ENCODE measurements at regions not wholly inside any gene's neighbourhood (a gene's known extent, or its start where the extent isn't known, plus 50 kb on each side); places are given as distances from the start of the nearest gene placed in this dataset.
A peak's percentile ranks its signal among the peaks of the same experiment; 100 is the strongest.

GRCh38 chr2:190767821-190768220, 112.8 kb upstream of the GLS start:
- Histone ChIP-seq H3K79me1 (ENCODE audit: low read depth, low read length) (no peaks in the 10 kb centered on the region), H3K4ac (replicated peaks; ENCODE audit: insufficient read length, low read depth, low read length) (no peak overlapping the region), H3K4me2 (ENCODE audit: insufficient read depth in 1 of 2, low read depth in 2 of 2, low read length in 2 of 2) (no peak overlapping the region), H3K14ac (ENCODE audit: insufficient read length) (no peak overlapping the region), H3K79me2 (ENCODE audit: control insufficient read depth in 1 of 2, insufficient read depth in 2 of 2, low read length in 2 of 2) (no peaks in the 10 kb centered on the region), H3K27ac (ENCODE audit: low read depth, low read length) (no peak overlapping the region), H3K23me2 (ENCODE audit: low read depth, low read length) (no peaks in the 10 kb centered on the region), H3K9me3 (ENCODE audit: insufficient read depth in 2 of 2, low read depth in 1 of 2, low read length in 1 of 2) (no peaks in the 10 kb centered on the region), H3K56ac (replicated peaks; ENCODE audit: insufficient read length, low read depth, low read length) (no peak overlapping the region), H3K4me3 (ENCODE audit: extremely low read depth in 1 of 4, insufficient read depth in 2 of 4, low read depth in 3 of 4, low read length in 4 of 4) (no peak overlapping the region), H4K5ac (ENCODE audit: insufficient read length, low read depth, low read length) (no peak overlapping the region), H2BK20ac (ENCODE audit: low read length) (no peak overlapping the region), H4K8ac (ENCODE audit: extremely low read depth, insufficient read depth, low read length) (no peak overlapping the region), H2BK15ac (ENCODE audit: low read length) (no peak overlapping the region), H2BK5ac (ENCODE audit: low read depth, low read length) (no peak overlapping the region), H4K20me1 (replicated peaks in 1 of 2; ENCODE audit: control insufficient read depth in 1 of 2, insufficient read depth in 2 of 2, low read length in 2 of 2) (no peaks in the 10 kb centered on the region), H2AFZ (ENCODE audit: low read length) (peak overlapping the region; percentile 53; the same call in 1 of the 2 replicates), H2BK12ac (ENCODE audit: low read depth, low read length) (no peak overlapping the region), H3K18ac (ENCODE audit: extremely low read depth, low read length) (no peak overlapping the region), H4K91ac (replicated peaks; ENCODE audit: insufficient read length, low read length) (no peak overlapping the region), H2BK120ac (replicated peaks; ENCODE audit: low read depth, low read length) (no peak overlapping the region), H2AK5ac (ENCODE audit: low read depth, low read length) (no peak overlapping the region), H3K23ac (ENCODE audit: insufficient read length) (no peak overlapping the region), H3K27me3 (replicated peaks in 1 of 4; ENCODE audit: control insufficient read depth in 3 of 4, extremely low read depth in 1 of 4, insufficient read depth in 3 of 4, low read length in 3 of 4) (no peaks in the 10 kb centered on the region), H3K4me1 (replicated peaks in 1 of 4; ENCODE audit: control insufficient read depth in 3 of 4, insufficient read depth in 4 of 4, low read length in 3 of 4) (no peaks in the 10 kb centered on the region), H3K9ac (replicated peaks in 1 of 4; ENCODE audit: extremely low read depth in 1 of 4, low read depth in 3 of 4, low read length in 3 of 4) (no peak overlapping the region), H3K36me3 (ENCODE audit: control insufficient read depth in 2 of 4, insufficient read depth in 4 of 4, low read length in 3 of 4) (no peaks in the 10 kb centered on the region)
- CTCF ChIA-PET (ENCODE audit: partially characterized antibody) = interaction anchor here (0.9 kb wide), 1 partner anchor 37 kb away, joined by 3 read pairs; no protein-coding TSS in a partner anchor
- no peak for FAIRE-seq
- POLR2A ChIA-PET (ENCODE audit: partially characterized antibody) = no interaction called here
- WGBS, 2 experiments (ENCODE audit: extremely low coverage in 1 of 2, insufficient coverage in 1 of 2, insufficient read length in 1 of 2, insufficient replicate concordance in 2 of 2, low coverage in 1 of 2, low lambda C conversion rate in 2 of 2, missing lambda C conversion rate in 1 of 2) = 81% methylated on average over 3 of the region's 3 CpGs; no CpG with 5 or more reads in 1 of the 2 experiments
- no peak for DNase-seq (ENCODE audit: low read depth in 1 of 2, low spot score in 2 of 2)
- TF ChIP-seq POU5F1 (IDR thresholded peaks at IDR 0.05; ENCODE audit: low read depth, low read length) = no peak
- no peak for TF ChIP-seq POLR2AphosphoS5 (IDR thresholded peaks at IDR 0.05; ENCODE audit: low read depth, low read length)
- TF ChIP-seq CREB1 (IDR thresholded peaks at IDR 0.05) = no peak
- no peak for TF ChIP-seq RNF2 (IDR thresholded peaks at IDR 0.05; ENCODE audit: borderline replicate concordance, low read depth, low read length, missing control alignments, poor library complexity, severe bottlenecking)
- TF ChIP-seq, protein P1, sequence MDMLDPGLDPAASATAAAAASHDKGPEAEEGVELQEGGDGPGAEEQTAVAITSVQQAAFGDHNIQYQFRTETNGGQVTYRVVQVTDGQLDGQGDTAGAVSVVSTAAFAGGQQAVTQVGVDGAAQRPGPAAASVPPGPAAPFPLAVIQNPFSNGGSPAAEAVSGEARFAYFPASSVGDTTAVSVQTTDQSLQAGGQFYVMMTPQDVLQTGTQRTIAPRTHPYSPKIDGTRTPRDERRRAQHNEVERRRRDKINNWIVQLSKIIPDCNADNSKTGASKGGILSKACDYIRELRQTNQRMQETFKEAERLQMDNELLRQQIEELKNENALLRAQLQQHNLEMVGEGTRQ (IDR thresholded peaks at IDR 0.05; ENCODE audit: low read length) = no peak
- TF ChIP-seq SP4 (IDR thresholded peaks at IDR 0.05; ENCODE audit: low read length) = no peak
- no peak for TF ChIP-seq RFX5 (IDR thresholded peaks at IDR 0.05; ENCODE audit: borderline replicate concordance, low read depth, low read length)
- TF ChIP-seq TAF7 (optimal IDR thresholded peaks at IDR 0.05; ENCODE audit: borderline replicate concordance, low read depth, low read length) = no peak
- TF ChIP-seq POLR2A (IDR thresholded peaks at IDR 0.05; ENCODE audit: control extremely low read depth in 1 of 2, low read depth in 2 of 2, low read length in 2 of 2) = no peak
- no peak for TF ChIP-seq SIRT6 (IDR thresholded peaks at IDR 0.05; ENCODE audit: low read length)
- no peak for TF ChIP-seq ATF2 (IDR thresholded peaks at IDR 0.05; ENCODE audit: low read length)
- TF ChIP-seq E2F6 (IDR thresholded peaks at IDR 0.05) = no peak
